HEK293 (cell line): ENCODE measurements at regions not wholly inside any gene's neighbourhood (a gene's known extent, or its start where the extent isn't known, plus 50 kb on each side); places are given as distances from the start of the nearest gene placed in this dataset.

Experiments used
- CTCF ChIA-PET: fragments of 350-600 bp; formaldehyde crosslinking; extraction: SDS; loops from one replicate; lab custom pipeline; 2021; ENCODE audit warnings: antibody characterized with exemption; lab: Yijun Ruan, JAX
- POLR2A ChIA-PET: fragments of 300-600 bp; formaldehyde crosslinking; extraction: SDS; loops from one replicate; lab custom pipeline; 2020; ENCODE audit warnings: antibody characterized with exemption, inconsistent platforms; lab: Yijun Ruan, JAX
- H3K27ac ChIP-seq: fragments of 200-500 bp; sonication (Bioruptor generic); 2 replicates; pipeline ENCODE4 v1.5.1; 2014; ENCODE audit warnings: low read depth, low read length, control low read depth, inconsistent platforms; ENCODE audit errors: extremely low read depth
- H3K36me3 ChIP-seq, 2 experiments: fragments of 200-500 bp in 1 of 2; sonication (Bioruptor generic) in 1 of 2; 1 replicate in 1 of 2; 2 replicates in 1 of 2; pipeline ENCODE4 v1.5.1; 2014 to 2017; ENCODE audit warnings: inconsistent platforms in 2 of 2, low read length in 2 of 2; ENCODE audit not compliant: control insufficient read depth in 2 of 2, insufficient read depth in 1 of 2
- H3K4me1 ChIP-seq: fragments of 200-500 bp; sonication (Bioruptor generic); 2 replicates; pipeline ENCODE4 v1.5.1; 2014; ENCODE audit warnings: mild to moderate bottlenecking, low read length, inconsistent platforms; ENCODE audit not compliant: control insufficient read depth, insufficient read depth
- H3K4me3 ChIP-seq: 2 replicates; pipeline ENCODE4 v1.5.1; 2011; ENCODE audit warnings: low read depth, mild to moderate bottlenecking, control low read depth, low read length, moderate library complexity
- H3K9me3 ChIP-seq: fragments of 200-500 bp; sonication (Bioruptor generic); 2 replicates; pipeline ENCODE4 v1.5.1; 2014; ENCODE audit warnings: low read depth, low read length, inconsistent platforms; ENCODE audit not compliant: control insufficient read depth, insufficient read depth
- ELK4 ChIP-seq: IDR thresholded peaks from 2 replicates; pipeline ENCODE4 v1.6.1; 2011; ENCODE audit warnings: mild to moderate bottlenecking, low read depth, low read length, borderline replicate concordance
- GLIS1 ChIP-seq: fragments of 450-650 bp; formaldehyde crosslinking; IDR thresholded peaks from 2 replicates; pipeline ENCODE4 v1.5.1; 2016; ENCODE audit warnings: missing biosample characterization, missing genetic modification characterization
- ZNF654 ChIP-seq: fragments of 450-650 bp; formaldehyde crosslinking; IDR thresholded peaks from 2 replicates; pipeline ENCODE4 v1.5.1; 2016; ENCODE audit warnings: low read depth, missing biosample characterization, missing genetic modification characterization
- TF ChIP-seq, protein P1 (sequence below): fragments of 450-650 bp; formaldehyde crosslinking; IDR thresholded peaks from 2 replicates; pipeline ENCODE4 v1.5.1; 2016; ENCODE audit warnings: missing biosample characterization, missing genetic modification characterization

DNA sequence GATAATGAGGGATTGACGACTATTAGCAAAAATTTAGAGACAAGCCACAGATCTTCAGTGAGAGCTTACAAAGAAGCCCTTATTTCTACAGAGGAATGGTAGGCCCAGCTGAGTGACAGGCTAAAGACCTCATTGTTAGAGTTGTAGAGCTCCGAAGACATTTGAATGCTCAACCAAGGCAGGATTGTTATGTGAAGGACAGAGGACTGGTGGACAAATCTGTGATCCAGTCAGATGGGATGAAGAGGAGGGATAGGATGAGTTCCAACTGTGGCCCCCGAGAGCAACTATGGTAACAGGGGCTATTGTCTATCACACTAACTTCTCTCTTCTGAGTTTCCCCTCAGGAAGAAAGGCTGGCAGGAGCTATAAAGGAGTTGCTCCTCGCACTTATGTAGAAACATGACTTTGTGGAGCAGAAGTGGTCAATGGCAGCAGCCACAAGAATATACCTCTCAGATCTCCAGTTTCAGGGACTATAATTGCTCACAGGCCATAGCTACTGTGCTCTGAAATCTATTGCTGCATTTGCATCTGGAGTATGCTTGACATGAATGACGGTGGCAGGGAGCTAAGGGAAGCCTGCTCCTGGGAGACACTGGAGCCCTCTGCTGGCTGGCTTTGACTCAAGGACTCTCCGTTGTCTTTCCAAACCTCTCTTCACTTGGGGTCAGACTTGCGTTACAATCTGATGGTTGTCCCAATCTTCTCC, 50.3 kb upstream of the GREB1L start:
- no peaks in the 10 kb centered on the region for H3K36me3 ChIP-seq
- no peaks in the 10 kb centered on the region for H3K4me1 ChIP-seq
- no peak for TF ChIP-seq ELK4
- TF ChIP-seq, protein P1, sequence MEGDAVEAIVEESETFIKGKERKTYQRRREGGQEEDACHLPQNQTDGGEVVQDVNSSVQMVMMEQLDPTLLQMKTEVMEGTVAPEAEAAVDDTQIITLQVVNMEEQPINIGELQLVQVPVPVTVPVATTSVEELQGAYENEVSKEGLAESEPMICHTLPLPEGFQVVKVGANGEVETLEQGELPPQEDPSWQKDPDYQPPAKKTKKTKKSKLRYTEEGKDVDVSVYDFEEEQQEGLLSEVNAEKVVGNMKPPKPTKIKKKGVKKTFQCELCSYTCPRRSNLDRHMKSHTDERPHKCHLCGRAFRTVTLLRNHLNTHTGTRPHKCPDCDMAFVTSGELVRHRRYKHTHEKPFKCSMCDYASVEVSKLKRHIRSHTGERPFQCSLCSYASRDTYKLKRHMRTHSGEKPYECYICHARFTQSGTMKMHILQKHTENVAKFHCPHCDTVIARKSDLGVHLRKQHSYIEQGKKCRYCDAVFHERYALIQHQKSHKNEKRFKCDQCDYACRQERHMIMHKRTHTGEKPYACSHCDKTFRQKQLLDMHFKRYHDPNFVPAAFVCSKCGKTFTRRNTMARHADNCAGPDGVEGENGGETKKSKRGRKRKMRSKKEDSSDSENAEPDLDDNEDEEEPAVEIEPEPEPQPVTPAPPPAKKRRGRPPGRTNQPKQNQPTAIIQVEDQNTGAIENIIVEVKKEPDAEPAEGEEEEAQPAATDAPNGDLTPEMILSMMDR (tag by site-specific recombination): peak; percentile 53
- TF ChIP-seq GLIS1 (tag by site-specific recombination): no peak
- TF ChIP-seq ZNF654 (tag by site-specific recombination): peak; percentile 47
- TF ChIP-seq, all 188 proteins: peak for 2
- H3K9me3 ChIP-seq: no peaks in the 10 kb centered on the region
- POLR2A ChIA-PET: no interaction called here
- no peak overlapping the region for H3K27ac ChIP-seq
- CTCF ChIA-PET: interaction anchor here (0.6 to 9.2 kb wide), 38 partner anchors 8 to 1069 kb away, joined by 3 to 96 read pairs (median 4); partner anchors contain the start of gene ESCO1
- no peak overlapping the region for H3K4me3 ChIP-seq
